ENCODE measurements at regions not wholly inside any gene's neighbourhood (a gene's known extent, or its start where the extent isn't known, plus 50 kb on each side); places are given as distances from the start of the nearest gene placed in this dataset.

GRCh38 chr1:31485166-31485565 is 72.2 kb downstream of the SERINC2 start:
- no peak overlapping the region for H3K18ac ChIP-seq (ENCODE audit: low read depth, low read length)
- H4K8ac ChIP-seq (ENCODE audit: low read depth in 2 of 2, low read length in 2 of 2), result no peak overlapping the region
- no peak overlapping the region for H3K27ac ChIP-seq (ENCODE audit: insufficient read depth, low read length)
- H3K23ac ChIP-seq (ENCODE audit: low read depth, low read length), result no peak overlapping the region
- no peak overlapping the region for H2BK5ac ChIP-seq (ENCODE audit: low read depth, low read length, poor library complexity, severe bottlenecking)
- POLR2A ChIA-PET (ENCODE audit: unreplicated experiment), result no interaction called here
- intact Hi-C loops (cut with micrococcal nuclease), result no loop called here
- no peaks in the 10 kb centered on the region for H3K36me3 ChIP-seq (ENCODE audit: control insufficient read depth, insufficient read depth, low read length)
- H2BK15ac ChIP-seq (ENCODE audit: low read depth, low read length), result no peak overlapping the region
- no peaks in the 10 kb centered on the region for H3K9me1 ChIP-seq (ENCODE audit: insufficient read depth, low read length)
- no CpG with 5 or more reads among the region's 5 CpGs for WGBS, 2 experiments (ENCODE audit: extremely low coverage in 2 of 2, insufficient read length in 1 of 2)
- no peak overlapping the region for H2AFZ ChIP-seq (replicated peaks; ENCODE audit: low read length, poor library complexity)
- CTCF ChIA-PET, result no interaction called here
- H3K27me3 ChIP-seq (ENCODE audit: control insufficient read depth, insufficient read depth, low read length), result peaks cover 23% of the 10 kb centered on the region
- H3K4me3 ChIP-seq (ENCODE audit: insufficient read depth, low read depth, low read length), result no peak overlapping the region
- H2AK9ac ChIP-seq (replicated peaks; ENCODE audit: low read depth, low read length, poor library complexity), result no peak overlapping the region
- no peak overlapping the region for H3K14ac ChIP-seq (replicated peaks; ENCODE audit: low read depth, low read length)
- no peak overlapping the region for H4K5ac ChIP-seq (ENCODE audit: low read depth, low read length)
- no peaks in the 10 kb centered on the region for H3K79me1 ChIP-seq (ENCODE audit: low read depth in 1 of 2, low read length in 2 of 2)
- no TSS peak for BruUV-seq (replicated peaks)
- no peak overlapping the region for H3K56ac ChIP-seq (ENCODE audit: extremely low read depth, insufficient read depth, low read length)
- no peak for DNase-seq
- no peak overlapping the region for H3K4ac ChIP-seq (ENCODE audit: low read depth, low read length)
- no peaks in the 10 kb centered on the region for H4K20me1 ChIP-seq (ENCODE audit: insufficient read depth, low read length)
- H3K9me3 ChIP-seq (ENCODE audit: control insufficient read depth, insufficient read depth, low read length), result 0 out of 2 replicates have a peak, but pooled peaks cover 2% of the 10 kb centered on the region
- H2BK20ac ChIP-seq (ENCODE audit: low read depth, low read length), result no peak overlapping the region
- H3K4me1 ChIP-seq (ENCODE audit: control insufficient read depth, insufficient read depth, low read length), result peaks cover 8% of the 10 kb centered on the region; the same call in 1 of the 2 replicates
- no peak overlapping the region for H2BK120ac ChIP-seq (ENCODE audit: low read depth, low read length)
- no peak for ATAC-seq (ENCODE audit: low read depth)
- in situ Hi-C loops (cut with MboI; ENCODE audit: low sequenced_read_pairs), result no loop called here
- dilution Hi-C loops (cut with HindIII; ENCODE audit: low sequenced_read_pairs, unreplicated experiment), result no loop called here
- H3K9ac ChIP-seq (ENCODE audit: low read depth, low read length), result no peak overlapping the region
- H3K4me2 ChIP-seq (ENCODE audit: low read depth, low read length), result no peak overlapping the region
- H2AK5ac ChIP-seq (ENCODE audit: low read depth, low read length), result no peak overlapping the region
- no peak for TF ChIP-seq NFE2L2 (IDR thresholded peaks at IDR 0.05; ENCODE audit: low read depth, low read length)
- TF ChIP-seq MAFK (IDR thresholded peaks at IDR 0.05; ENCODE audit: low read depth, low read length), result no peak
- no peak overlapping the region for H4K91ac ChIP-seq (ENCODE audit: insufficient read depth, low read depth, low read length)
